Gastroesophageal sphincter (tissue), 3 donors: ENCODE measurements at regions not wholly inside any gene's neighbourhood (a gene's known extent, or its start where the extent isn't known, plus 50 kb on each side); places are given as distances from the start of the nearest gene placed in this dataset.

Source experiments
- CTCF ChIP-seq, 4 experiments: fragments of 200-600 bp in 2 of 4; fragments of 450-650 bp in 2 of 4; sonication (generic) in 1 of 4; IDR thresholded peaks; one replicate each; pipeline ENCODE4 v1.5.1; 2017 to 2019; ENCODE audit warnings: antibody characterized with exemption in 4 of 4, mild to moderate bottlenecking in 2 of 4, moderate library complexity in 2 of 4
- EP300 ChIP-seq: sonication (generic); formaldehyde crosslinking; IDR thresholded peaks from one replicate; pipeline ENCODE4 v1.6.1; 2017; ENCODE audit warnings: antibody characterized with exemption, mild to moderate bottlenecking
- POLR2A ChIP-seq, 2 donors: fragments of 450-650 bp; IDR thresholded peaks; one replicate each; pipeline ENCODE4 v1.6.1; 2017; ENCODE audit warnings: antibody characterized with exemption in 2 of 2, mild to moderate bottlenecking in 2 of 2, moderate library complexity in 1 of 2

- TF ChIP-seq CTCF (IDR thresholded peaks at IDR 0.05) (no peak), POLR2A (IDR thresholded peaks at IDR 0.05) (no peak), EP300 (no peak)
Observed at GRCh38 chr12:70049596-70050360, 193.5 kb upstream of the CNOT2 start.
